ENCODE measurements at regions not wholly inside any gene's neighbourhood (a gene's known extent, or its start where the extent isn't known, plus 50 kb on each side); places are given as distances from the start of the nearest gene placed in this dataset.
"Not testable (repeated sequence)": the region's sequence is repeated elsewhere in the genome, so short reads cannot be mapped to it uniquely, and the experiment has no call there.

DNA sequence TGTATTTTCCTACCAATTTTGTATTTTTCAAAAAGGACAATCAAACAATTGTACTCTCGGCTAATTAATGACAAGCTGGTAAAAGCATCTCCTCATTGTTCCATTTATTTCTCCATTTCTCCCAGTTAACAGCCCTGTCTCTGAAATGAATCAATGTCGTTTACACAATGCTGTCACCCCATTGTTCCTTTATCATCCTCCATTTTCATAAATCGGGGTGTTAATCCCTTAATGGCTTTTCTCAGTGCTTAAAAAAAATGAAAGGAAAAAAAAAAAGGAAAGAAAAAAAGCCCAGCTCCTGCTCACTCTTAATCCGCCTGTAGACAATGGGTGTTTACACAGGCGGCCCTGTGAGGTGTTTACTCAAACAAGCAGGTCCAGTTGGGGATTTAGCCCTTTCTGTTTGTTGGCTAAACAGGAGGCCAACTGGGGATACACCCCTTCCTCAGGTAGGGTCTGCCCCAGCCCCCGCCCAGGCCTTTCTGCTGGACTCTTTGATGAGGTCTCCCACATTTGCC, 86.8 kb upstream of the SALL1 start:
- Histone ChIP-seq H3K4me3 (replicated peaks; ENCODE audit: insufficient read depth, low read length) (no peak overlapping the region), H3K27me3 (ENCODE audit: insufficient read depth, poor library complexity, severe bottlenecking) (no peaks in the 10 kb centered on the region), H3K27ac (replicated peaks) (no peak overlapping the region)
- no peak for DNase-seq (ENCODE audit: low read depth in 1 of 2, low spot score in 1 of 2)
- TF ChIP-seq SPI1 (IDR thresholded peaks at IDR 0.05; ENCODE audit: borderline replicate concordance, low read depth) (no peak), POLR2AphosphoS5 (IDR thresholded peaks at IDR 0.05; ENCODE audit: low read depth) (no peak), GABPA (IDR thresholded peaks at IDR 0.05; ENCODE audit: low read depth) (no peak)

- no peak for DNase-seq (ENCODE audit: low read depth in 1 of 2, low spot score in 1 of 2)
- no peak overlapping the region for H3K4me3 ChIP-seq (replicated peaks; ENCODE audit: insufficient read depth, low read length)
- no peak overlapping the region for H3K27ac ChIP-seq (replicated peaks)
- TF ChIP-seq GABPA (IDR thresholded peaks at IDR 0.05; ENCODE audit: low read depth): no peak
- TF ChIP-seq REST (IDR thresholded peaks at IDR 0.05; ENCODE audit: insufficient replicate concordance, low read depth): no peak
- TF ChIP-seq POLR2AphosphoS5 (IDR thresholded peaks at IDR 0.05; ENCODE audit: low read depth): no peak
- TF ChIP-seq SPI1 (IDR thresholded peaks at IDR 0.05; ENCODE audit: borderline replicate concordance, low read depth): no peak
- no peak for TF ChIP-seq CTCF (IDR thresholded peaks at IDR 0.05; ENCODE audit: insufficient read depth, low read length)
- no peaks in the 10 kb centered on the region for H3K27me3 ChIP-seq (ENCODE audit: insufficient read depth, poor library complexity, severe bottlenecking)
Observed at GRCh38 chr16:51237207-51237606, 86.1 kb upstream of the SALL1 start.

DNA sequence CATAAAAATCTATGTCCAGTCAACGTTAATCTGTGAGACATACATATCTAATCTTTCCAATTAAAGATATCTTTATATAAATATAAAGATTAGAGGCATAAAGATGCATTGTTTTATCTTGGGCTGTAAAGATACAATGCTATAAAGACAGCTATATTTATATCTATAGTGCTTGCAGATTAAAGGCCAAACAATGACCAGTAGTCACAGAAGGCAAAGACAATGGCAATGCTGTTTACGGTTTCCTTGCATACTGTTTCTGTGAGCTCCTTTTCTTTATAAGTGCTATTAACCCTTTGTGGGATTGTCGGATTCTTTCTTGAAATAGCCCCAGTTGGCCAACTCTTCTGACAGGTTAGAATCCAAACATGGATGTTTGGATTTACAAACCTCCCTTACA, 85.5 kb upstream of the SALL1 start:
- H3K27me3 ChIP-seq (ENCODE audit: insufficient read depth, poor library complexity, severe bottlenecking): no peaks in the 10 kb centered on the region
- no peak overlapping the region for H3K4me3 ChIP-seq (replicated peaks; ENCODE audit: insufficient read depth, low read length)
- no peak overlapping the region for H3K27ac ChIP-seq (replicated peaks)
- TF ChIP-seq CTCF (IDR thresholded peaks at IDR 0.05; ENCODE audit: insufficient read depth, low read length) (no peak), REST (IDR thresholded peaks at IDR 0.05; ENCODE audit: insufficient replicate concordance, low read depth) (no peak), POLR2AphosphoS5 (IDR thresholded peaks at IDR 0.05; ENCODE audit: low read depth) (no peak), GABPA (IDR thresholded peaks at IDR 0.05; ENCODE audit: low read depth) (no peak), SPI1 (IDR thresholded peaks at IDR 0.05; ENCODE audit: borderline replicate concordance, low read depth) (no peak)
- no peak for DNase-seq (ENCODE audit: low read depth in 1 of 2, low spot score in 1 of 2)

GRCh38 chr16:51231702-51232101, 80.6 kb upstream of the SALL1 start:
- Histone ChIP-seq H3K4me3 (replicated peaks; ENCODE audit: insufficient read depth, low read length) (no peak overlapping the region), H3K27me3 (ENCODE audit: insufficient read depth, poor library complexity, severe bottlenecking) (no peaks in the 10 kb centered on the region), H3K27ac (replicated peaks) (no peak overlapping the region)
- DNase-seq (ENCODE audit: low read depth in 1 of 2, low spot score in 1 of 2): no peak
- TF ChIP-seq GABPA (IDR thresholded peaks at IDR 0.05; ENCODE audit: low read depth) (no peak), POLR2AphosphoS5 (IDR thresholded peaks at IDR 0.05; ENCODE audit: low read depth) (no peak), REST (IDR thresholded peaks at IDR 0.05; ENCODE audit: insufficient replicate concordance, low read depth) (no peak), CTCF (IDR thresholded peaks at IDR 0.05; ENCODE audit: insufficient read depth, low read length) (no peak), SPI1 (IDR thresholded peaks at IDR 0.05; ENCODE audit: borderline replicate concordance, low read depth) (no peak)

GRCh38 chr16:51230035-51230434, 79.0 kb upstream of the SALL1 start:
- not testable (repeated sequence) for H3K27me3 ChIP-seq (ENCODE audit: insufficient read depth, poor library complexity, severe bottlenecking); H3K27ac ChIP-seq (replicated peaks); H3K4me3 ChIP-seq (replicated peaks; ENCODE audit: insufficient read depth, low read length); DNase-seq (ENCODE audit: low read depth in 1 of 2, low spot score in 1 of 2)

All from HL-60 (cell line).